ENCODE measurements at regions not wholly inside any gene's neighbourhood (a gene's known extent, or its start where the extent isn't known, plus 50 kb on each side); places are given as distances from the start of the nearest gene placed in this dataset.

DNA sequence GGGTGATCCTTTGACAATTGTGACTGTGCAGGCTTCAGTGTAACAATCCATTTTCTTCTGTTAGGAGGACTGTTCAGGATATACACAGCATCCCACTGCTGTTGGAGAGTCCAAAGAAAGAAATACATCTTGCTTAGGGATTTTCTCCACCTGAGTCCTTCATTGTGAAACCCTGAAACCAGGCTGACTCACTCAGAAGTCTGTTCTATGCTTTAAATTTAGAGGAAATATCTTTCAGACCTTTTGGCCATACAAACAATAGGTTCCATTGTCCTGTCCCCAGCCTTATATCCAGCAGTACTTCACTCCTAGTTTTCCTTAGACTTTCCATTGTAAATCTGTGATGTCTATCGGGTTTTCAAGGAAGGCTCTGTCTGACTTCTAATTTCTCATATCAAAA, 379.1 kb downstream of the SUCLA2 start:
- H3K4me3 Mint-ChIP-seq = no peak overlapping the region
- TF ChIP-seq, protein P1, sequence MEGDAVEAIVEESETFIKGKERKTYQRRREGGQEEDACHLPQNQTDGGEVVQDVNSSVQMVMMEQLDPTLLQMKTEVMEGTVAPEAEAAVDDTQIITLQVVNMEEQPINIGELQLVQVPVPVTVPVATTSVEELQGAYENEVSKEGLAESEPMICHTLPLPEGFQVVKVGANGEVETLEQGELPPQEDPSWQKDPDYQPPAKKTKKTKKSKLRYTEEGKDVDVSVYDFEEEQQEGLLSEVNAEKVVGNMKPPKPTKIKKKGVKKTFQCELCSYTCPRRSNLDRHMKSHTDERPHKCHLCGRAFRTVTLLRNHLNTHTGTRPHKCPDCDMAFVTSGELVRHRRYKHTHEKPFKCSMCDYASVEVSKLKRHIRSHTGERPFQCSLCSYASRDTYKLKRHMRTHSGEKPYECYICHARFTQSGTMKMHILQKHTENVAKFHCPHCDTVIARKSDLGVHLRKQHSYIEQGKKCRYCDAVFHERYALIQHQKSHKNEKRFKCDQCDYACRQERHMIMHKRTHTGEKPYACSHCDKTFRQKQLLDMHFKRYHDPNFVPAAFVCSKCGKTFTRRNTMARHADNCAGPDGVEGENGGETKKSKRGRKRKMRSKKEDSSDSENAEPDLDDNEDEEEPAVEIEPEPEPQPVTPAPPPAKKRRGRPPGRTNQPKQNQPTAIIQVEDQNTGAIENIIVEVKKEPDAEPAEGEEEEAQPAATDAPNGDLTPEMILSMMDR (IDR thresholded peaks at IDR 0.05) = no peak
- intact Hi-C loops (cut with micrococcal nuclease) = no loop called here
- no peaks in the 10 kb centered on the region for H3K79me2 ChIP-seq (ENCODE audit: insufficient read depth, low read length)
- no peaks in the 10 kb centered on the region for H3K27me3 ChIP-seq (ENCODE audit: control insufficient read depth in 2 of 2, insufficient read depth in 2 of 2, low read length in 2 of 2)
- WGBS (ENCODE audit: insufficient coverage) = no CpG with 5 or more reads among the region's 1 CpG
- no peaks in the 10 kb centered on the region for H3K4me1 ChIP-seq (ENCODE audit: control insufficient read depth in 1 of 2, insufficient read depth in 2 of 2, low read length in 2 of 2)
- H3K9me3 ChIP-seq (replicated peaks in 1 of 2; ENCODE audit: control insufficient read depth in 1 of 2, insufficient read depth in 1 of 2, low read length in 2 of 2) = peaks cover 0 to 13% of the 10 kb centered on the region in 2 donors
- DNase-seq = no peak
- no peaks in the 10 kb centered on the region for H3K36me3 Mint-ChIP-seq
- no peak overlapping the region for H2AFZ ChIP-seq (ENCODE audit: insufficient read depth, low read depth, low read length, poor library complexity, severe bottlenecking)
- H3K9me3 Mint-ChIP-seq = peaks cover 2 to 21% (median 5%) of the 10 kb centered on the region in 7 donors
- no peak overlapping the region for H3K9ac ChIP-seq (ENCODE audit: insufficient read depth, low read length, poor library complexity, severe bottlenecking)
- no peaks in the 10 kb centered on the region for H3K36me3 ChIP-seq (replicated peaks in 1 of 2; ENCODE audit: control insufficient read depth in 1 of 2, insufficient read depth in 2 of 2, low read length in 2 of 2)
- no peaks in the 10 kb centered on the region for H4K20me1 ChIP-seq (ENCODE audit: insufficient read depth, low read length)
- no peak overlapping the region for H3K4me3 ChIP-seq (replicated peaks in 1 of 3; ENCODE audit: low read depth in 2 of 3, low read length in 3 of 3)
- no peak overlapping the region for H3K27ac Mint-ChIP-seq
- peaks cover 1 to 4% (median 4%) of the 10 kb centered on the region in 3 donors for H3K27me3 Mint-ChIP-seq (ENCODE audit: low read depth in 3 of 3)
- H3K4me2 ChIP-seq (replicated peaks; ENCODE audit: extremely low read depth, low read length, poor library complexity, severe bottlenecking) = no peak overlapping the region
- no peaks in the 10 kb centered on the region for H3K4me1 Mint-ChIP-seq
- H3K27ac ChIP-seq (ENCODE audit: low read depth in 1 of 2, low read length in 2 of 2) = no peak overlapping the region

DNA sequence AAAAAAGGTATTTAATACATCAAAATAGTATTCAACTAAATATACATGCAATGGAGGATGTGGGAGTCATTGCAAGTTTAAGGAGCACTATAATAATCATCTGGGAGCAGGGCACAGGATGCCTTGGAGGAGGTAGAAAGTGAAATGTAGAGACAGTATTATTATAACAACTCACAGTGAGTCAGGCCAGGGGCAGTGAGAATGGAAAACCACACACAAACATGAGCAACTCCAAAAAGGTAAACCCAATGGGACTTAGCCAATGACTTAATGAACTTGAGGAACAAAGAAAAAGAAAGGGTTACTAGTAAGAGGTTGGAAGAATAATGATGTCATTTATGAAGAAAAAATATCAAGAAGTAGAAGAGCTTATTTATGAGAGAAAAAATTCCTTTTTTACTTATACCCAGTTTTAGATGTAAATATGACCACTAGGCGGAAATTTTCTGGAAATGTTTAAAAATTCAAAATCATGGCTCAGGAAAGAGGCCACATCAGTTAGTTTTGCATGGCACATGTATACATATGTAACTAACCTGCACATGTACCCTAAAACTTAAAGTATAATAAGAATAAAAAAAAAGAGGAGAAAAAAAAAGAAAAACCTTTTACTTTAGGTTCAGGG, 389.3 kb downstream of the SUCLA2 start:
- Mint-ChIP-seq H3K4me1 (no peaks in the 10 kb centered on the region), H3K9me3 (peaks cover 3 to 10% (median 4%) of the 10 kb centered on the region in 7 donors), H3K4me3 (no peak overlapping the region), H3K36me3 (no peaks in the 10 kb centered on the region), H3K27me3 (ENCODE audit: low read depth in 3 of 3) (peaks cover 0 to 3% (median 0%) of the 10 kb centered on the region in 3 donors), H3K27ac (no peak overlapping the region)
- intact Hi-C loops (cut with micrococcal nuclease) = no loop called here
- no peak for DNase-seq
- H3K36me3 ChIP-seq (replicated peaks in 1 of 2; ENCODE audit: control insufficient read depth in 1 of 2, insufficient read depth in 2 of 2, low read length in 2 of 2) = no peaks in the 10 kb centered on the region
- no peak overlapping the region for H3K4me3 ChIP-seq (replicated peaks in 1 of 3; ENCODE audit: low read depth in 2 of 3, low read length in 3 of 3)
- H3K9ac ChIP-seq (ENCODE audit: insufficient read depth, low read length, poor library complexity, severe bottlenecking) = no peak overlapping the region
- no peak overlapping the region for H2AFZ ChIP-seq (ENCODE audit: insufficient read depth, low read depth, low read length, poor library complexity, severe bottlenecking)
- H3K4me1 ChIP-seq (ENCODE audit: control insufficient read depth in 1 of 2, insufficient read depth in 2 of 2, low read length in 2 of 2) = no peaks in the 10 kb centered on the region
- H3K9me3 ChIP-seq (replicated peaks in 1 of 2; ENCODE audit: control insufficient read depth in 1 of 2, insufficient read depth in 1 of 2, low read length in 2 of 2) = no peaks in the 10 kb centered on the region
- H3K27me3 ChIP-seq (ENCODE audit: control insufficient read depth in 2 of 2, insufficient read depth in 2 of 2, low read length in 2 of 2) = no peaks in the 10 kb centered on the region
- H3K27ac ChIP-seq (ENCODE audit: low read depth in 1 of 2, low read length in 2 of 2) = no peak overlapping the region
- H4K20me1 ChIP-seq (ENCODE audit: insufficient read depth, low read length) = no peaks in the 10 kb centered on the region
- H3K79me2 ChIP-seq (ENCODE audit: insufficient read depth, low read length) = no peaks in the 10 kb centered on the region
- H3K4me2 ChIP-seq (replicated peaks; ENCODE audit: extremely low read depth, low read length, poor library complexity, severe bottlenecking) = no peak overlapping the region
- TF ChIP-seq, protein P1 (IDR thresholded peaks at IDR 0.05) = no peak
- WGBS (ENCODE audit: insufficient coverage) = no CpG with 5 or more reads among the region's 1 CpG
